ENCODE measurements at regions not wholly inside any gene's neighbourhood (a gene's known extent, or its start where the extent isn't known, plus 50 kb on each side); places are given as distances from the start of the nearest gene placed in this dataset.

- TF ChIP-seq, protein P1, sequence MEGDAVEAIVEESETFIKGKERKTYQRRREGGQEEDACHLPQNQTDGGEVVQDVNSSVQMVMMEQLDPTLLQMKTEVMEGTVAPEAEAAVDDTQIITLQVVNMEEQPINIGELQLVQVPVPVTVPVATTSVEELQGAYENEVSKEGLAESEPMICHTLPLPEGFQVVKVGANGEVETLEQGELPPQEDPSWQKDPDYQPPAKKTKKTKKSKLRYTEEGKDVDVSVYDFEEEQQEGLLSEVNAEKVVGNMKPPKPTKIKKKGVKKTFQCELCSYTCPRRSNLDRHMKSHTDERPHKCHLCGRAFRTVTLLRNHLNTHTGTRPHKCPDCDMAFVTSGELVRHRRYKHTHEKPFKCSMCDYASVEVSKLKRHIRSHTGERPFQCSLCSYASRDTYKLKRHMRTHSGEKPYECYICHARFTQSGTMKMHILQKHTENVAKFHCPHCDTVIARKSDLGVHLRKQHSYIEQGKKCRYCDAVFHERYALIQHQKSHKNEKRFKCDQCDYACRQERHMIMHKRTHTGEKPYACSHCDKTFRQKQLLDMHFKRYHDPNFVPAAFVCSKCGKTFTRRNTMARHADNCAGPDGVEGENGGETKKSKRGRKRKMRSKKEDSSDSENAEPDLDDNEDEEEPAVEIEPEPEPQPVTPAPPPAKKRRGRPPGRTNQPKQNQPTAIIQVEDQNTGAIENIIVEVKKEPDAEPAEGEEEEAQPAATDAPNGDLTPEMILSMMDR (conservative IDR thresholded peaks at IDR 0.05; ENCODE audit: low read length), result no peak
- no peak for TF ChIP-seq EZH2phosphoT487 (IDR thresholded peaks at IDR 0.05; ENCODE audit: borderline replicate concordance, low read depth, low read length)
Measured at GRCh38 chr5:93164690-93165089, 416.3 kb downstream of the NR2F1-AS1 start.

Measured in OCI-LY7 (cell line).